ENCODE measurements at regions not wholly inside any gene's neighbourhood (a gene's known extent, or its start where the extent isn't known, plus 50 kb on each side); places are given as distances from the start of the nearest gene placed in this dataset.

DNA sequence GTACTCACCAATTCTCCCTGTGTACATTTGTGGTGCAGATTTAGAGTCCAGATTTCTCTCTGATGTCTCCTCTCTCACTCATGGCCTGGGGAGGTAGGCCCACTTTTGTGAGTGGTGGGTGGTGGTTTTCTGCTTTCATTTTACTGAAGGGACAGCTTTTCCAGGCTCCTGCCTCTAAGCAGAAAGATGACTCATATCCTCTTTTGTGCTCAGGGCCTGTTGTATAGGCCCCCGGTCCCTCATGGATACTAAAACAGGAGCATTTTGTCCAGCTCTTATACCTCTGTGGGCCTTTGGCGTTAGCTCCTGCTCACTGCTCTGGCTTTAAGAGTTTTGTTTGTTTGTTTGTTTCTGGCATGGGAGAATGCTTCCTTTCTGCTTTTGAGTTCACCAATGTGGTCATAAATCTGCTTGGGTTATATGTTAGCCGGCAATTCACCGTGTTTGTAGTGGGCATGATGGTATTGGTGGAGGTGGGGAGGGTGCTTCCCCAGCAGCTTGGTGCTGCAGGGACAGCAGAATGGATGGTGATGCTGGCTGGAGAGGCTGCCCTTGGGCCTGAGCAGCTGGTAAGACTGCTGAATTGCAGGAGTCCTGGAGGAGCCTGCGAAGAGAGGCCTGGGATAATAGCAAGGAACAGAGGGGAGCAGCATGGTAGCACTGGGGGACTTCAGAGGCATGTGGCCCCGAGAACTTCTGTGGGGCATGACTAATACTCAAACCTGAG is 468.7 kb downstream of the RPS24 start:
- no peak for DNase-seq (ENCODE audit: low read depth)
- TF ChIP-seq, protein P1, sequence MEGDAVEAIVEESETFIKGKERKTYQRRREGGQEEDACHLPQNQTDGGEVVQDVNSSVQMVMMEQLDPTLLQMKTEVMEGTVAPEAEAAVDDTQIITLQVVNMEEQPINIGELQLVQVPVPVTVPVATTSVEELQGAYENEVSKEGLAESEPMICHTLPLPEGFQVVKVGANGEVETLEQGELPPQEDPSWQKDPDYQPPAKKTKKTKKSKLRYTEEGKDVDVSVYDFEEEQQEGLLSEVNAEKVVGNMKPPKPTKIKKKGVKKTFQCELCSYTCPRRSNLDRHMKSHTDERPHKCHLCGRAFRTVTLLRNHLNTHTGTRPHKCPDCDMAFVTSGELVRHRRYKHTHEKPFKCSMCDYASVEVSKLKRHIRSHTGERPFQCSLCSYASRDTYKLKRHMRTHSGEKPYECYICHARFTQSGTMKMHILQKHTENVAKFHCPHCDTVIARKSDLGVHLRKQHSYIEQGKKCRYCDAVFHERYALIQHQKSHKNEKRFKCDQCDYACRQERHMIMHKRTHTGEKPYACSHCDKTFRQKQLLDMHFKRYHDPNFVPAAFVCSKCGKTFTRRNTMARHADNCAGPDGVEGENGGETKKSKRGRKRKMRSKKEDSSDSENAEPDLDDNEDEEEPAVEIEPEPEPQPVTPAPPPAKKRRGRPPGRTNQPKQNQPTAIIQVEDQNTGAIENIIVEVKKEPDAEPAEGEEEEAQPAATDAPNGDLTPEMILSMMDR (IDR thresholded peaks at IDR 0.05; ENCODE audit: low read depth, low read length, missing control alignments): no peak
- in situ Hi-C loops (cut with HindIII; ENCODE audit: low sequenced_read_pairs): no loop called here
- no peak overlapping the region for H3K4me3 ChIP-seq (ENCODE audit: low read depth, low read length)

GRCh38 chr10:78504181-78504580 is 470.5 kb downstream of the RPS24 start:
- in situ Hi-C loops (cut with HindIII; ENCODE audit: low sequenced_read_pairs): no loop called here
- H3K4me3 ChIP-seq (ENCODE audit: low read depth, low read length): no peak overlapping the region

DNA sequence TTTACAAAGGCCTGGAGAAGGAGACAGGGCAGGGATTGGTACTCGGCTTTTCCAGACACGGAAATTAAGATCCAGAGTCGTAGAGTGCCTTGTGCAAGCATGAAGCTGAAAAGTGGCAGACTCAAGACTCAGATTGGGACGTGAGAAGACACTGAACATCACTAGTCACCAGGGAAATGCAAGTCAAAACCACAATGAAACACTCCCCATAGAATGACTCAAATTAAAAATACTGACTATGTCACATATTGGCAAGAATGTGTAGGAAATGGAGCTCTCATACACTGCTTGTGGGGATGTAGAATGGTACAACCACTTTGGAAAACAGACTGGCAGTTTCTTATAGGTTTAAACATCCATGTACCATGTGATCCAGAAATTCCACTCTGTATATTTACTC is 472.0 kb downstream of the RPS24 start:
- H3K4me3 ChIP-seq (ENCODE audit: low read depth, low read length): no peak overlapping the region
- in situ Hi-C loops (cut with HindIII; ENCODE audit: low sequenced_read_pairs): no loop called here
- TF ChIP-seq, protein P1 (IDR thresholded peaks at IDR 0.05; ENCODE audit: low read depth, low read length, missing control alignments): no peak
- no peak for DNase-seq (ENCODE audit: low read depth)

More at GRCh38 chr10:78504181-78504580, 470.5 kb downstream of the RPS24 start:
- DNase-seq (ENCODE audit: low read depth): no peak
- TF ChIP-seq, protein P1 (IDR thresholded peaks at IDR 0.05; ENCODE audit: low read depth, low read length, missing control alignments): no peak

- no peak overlapping the region for H3K4me3 ChIP-seq (ENCODE audit: low read depth, low read length)
- in situ Hi-C loops (cut with HindIII; ENCODE audit: low sequenced_read_pairs): no loop called here
- TF ChIP-seq, protein P1 (IDR thresholded peaks at IDR 0.05; ENCODE audit: low read depth, low read length, missing control alignments): no peak
- DNase-seq (ENCODE audit: low read depth): no peak
Observed at GRCh38 chr10:78506614-78507013, 473.0 kb downstream of the RPS24 start.

- no peak for DNase-seq (ENCODE audit: low read depth)
- no peak overlapping the region for H3K4me3 ChIP-seq (ENCODE audit: low read depth, low read length)
- TF ChIP-seq, protein P1 (IDR thresholded peaks at IDR 0.05; ENCODE audit: low read depth, low read length, missing control alignments): no peak
- in situ Hi-C loops (cut with HindIII; ENCODE audit: low sequenced_read_pairs): no loop called here
Observed at GRCh38 chr10:78507510-78508160, 474.0 kb downstream of the RPS24 start.

DNA sequence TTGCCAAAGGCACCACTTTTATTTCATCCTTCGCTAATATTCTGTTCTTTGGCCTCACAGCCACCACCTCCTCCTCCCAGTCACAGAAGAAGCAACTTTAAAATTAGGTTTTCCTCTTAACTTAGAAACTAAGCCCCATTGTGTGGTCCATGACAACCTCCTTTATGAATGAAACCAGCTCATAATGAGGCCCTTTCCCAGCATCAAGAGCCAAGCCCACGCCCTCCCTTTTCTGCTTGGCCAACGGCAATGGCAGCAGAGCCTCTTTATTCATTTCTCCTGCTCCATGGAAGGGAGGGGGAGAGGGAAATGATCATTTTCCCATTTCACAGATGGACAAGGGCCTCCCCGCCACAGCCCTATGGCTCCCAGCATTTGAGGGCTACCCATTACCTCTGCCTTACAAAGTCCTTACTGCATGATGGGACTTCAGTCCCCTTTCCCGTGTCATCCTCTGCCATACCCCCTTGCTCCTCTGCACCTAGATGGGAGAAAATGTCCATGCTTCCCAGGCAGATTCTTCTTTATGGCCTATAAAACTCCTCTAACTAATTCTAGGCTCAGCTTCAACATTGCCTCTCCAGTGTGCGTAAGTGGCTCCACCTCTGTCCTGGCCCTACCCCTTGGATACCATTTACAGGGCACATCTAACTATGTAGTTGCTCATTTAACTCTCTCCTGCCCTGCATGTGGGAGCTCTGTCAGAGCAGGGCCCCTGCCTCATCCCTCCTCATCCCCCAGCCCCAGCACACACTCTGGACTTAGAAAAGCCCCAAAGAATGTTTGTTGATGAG is 475.5 kb downstream of the RPS24 start:
- in situ Hi-C loops (cut with HindIII; ENCODE audit: low sequenced_read_pairs): no loop called here
- no peak for DNase-seq (ENCODE audit: low read depth)
- TF ChIP-seq, protein P1 (IDR thresholded peaks at IDR 0.05; ENCODE audit: low read depth, low read length, missing control alignments): no peak
- no peak overlapping the region for H3K4me3 ChIP-seq (ENCODE audit: low read depth, low read length)
